HepG2 (cell line): ENCODE measurements at regions not wholly inside any gene's neighbourhood (a gene's known extent, or its start where the extent isn't known, plus 50 kb on each side); places are given as distances from the start of the nearest gene placed in this dataset.
A peak's percentile ranks its signal among the peaks of the same experiment; 100 is the strongest.

Experiments used
- ATAC-seq: fragments of 200-7000 bp; cut with Tn5 transposase; 3 replicates; pipeline ENCODE4 v1.9.1; 2020; ENCODE audit warnings: mild to moderate bottlenecking, moderate library complexity
- BruUV-seq: library from RNA; stranded (reverse); fragments of 400-500 nt; replicated peaks from 2 replicates; lab custom pipeline; 2021; lab: Mats Ljungman, UMichigan
- CTCF ChIA-PET: fragments of 300-600 bp; formaldehyde crosslinking; extraction: SDS; loops from one replicate; lab custom pipeline; 2021; ENCODE audit warnings: low total read pairs, inconsistent platforms, low intra/inter-chr PET ratio; lab: Yijun Ruan, JAX
- POLR2A ChIA-PET: fragments of 350-600 bp; sonication (Branson Sonifier 250); formaldehyde crosslinking; loops from one replicate; lab custom pipeline; 2020; ENCODE audit warnings: antibody characterized with exemption, inconsistent platforms; lab: Yijun Ruan, JAX
- DNase-seq: peaks from one replicate; pipeline ENCODE4 v3.0.0-alpha.2; 2015; ENCODE audit warnings: low spot score
- FAIRE-seq: peaks from 3 replicates; lab custom pipeline; 2011; peaks lifted over from hg19 to GRCh38; lab: Jason Lieb, UNC
- H2AFZ ChIP-seq: one replicate; pipeline ENCODE4 v1.6.1; 2011; ENCODE audit warnings: low read length, inconsistent platforms
- H3K27ac ChIP-seq: fragments of 300-600 bp; 3 replicates; pipeline ENCODE4 v1.8.0; 2011; ENCODE audit warnings: mixed run types, mild to moderate bottlenecking, mixed read lengths, low read length, inconsistent platforms; ENCODE audit not compliant: insufficient read depth; ENCODE audit errors: extremely low read length
- H3K27me3 ChIP-seq, 2 experiments: fragments of 200-600 bp in 1 of 2; 2 replicates in 1 of 2; 3 replicates in 1 of 2; pipeline versions ENCODE4 v1.6.0 to v1.8.0; 2011; ENCODE audit warnings: low read length in 2 of 2, mild to moderate bottlenecking in 2 of 2, moderate library complexity in 2 of 2, inconsistent platforms in 1 of 2; ENCODE audit not compliant: insufficient read depth in 2 of 2, control insufficient read depth in 1 of 2
- H3K36me3 ChIP-seq, 2 experiments: fragments of 200-600 bp in 1 of 2; replicated peaks in 1 of 2; 2 replicates in 1 of 2; 3 replicates in 1 of 2; pipeline versions ENCODE4 v1.5.1 to v1.8.0; 2011; ENCODE audit warnings: low read length in 2 of 2, inconsistent platforms in 1 of 2; ENCODE audit not compliant: insufficient read depth in 2 of 2, control insufficient read depth in 1 of 2
- H3K4me1 ChIP-seq: 2 replicates; pipeline ENCODE4 v1.5.1; 2012; ENCODE audit warnings: low read length, inconsistent platforms; ENCODE audit not compliant: insufficient read depth
- H3K4me2 ChIP-seq: 2 replicates; pipeline ENCODE4 v1.6.0; 2011; ENCODE audit warnings: low read depth, low read length, inconsistent platforms
- H3K4me3 ChIP-seq, 3 experiments: fragments of 200-600 bp in 1 of 3; sonication (generic), shearing (Covaris generic) in 1 of 3; replicated peaks in 1 of 3; 2 replicates each; pipeline ENCODE4 v1.5.1; 2011 to 2016; ENCODE audit warnings: low read length in 3 of 3, inconsistent platforms in 2 of 3, low read depth in 2 of 3, mild to moderate bottlenecking in 2 of 3, control low read depth in 1 of 3, mixed read lengths in 1 of 3; ENCODE audit not compliant: insufficient read depth in 1 of 3
- H3K79me2 ChIP-seq: one replicate; pipeline ENCODE4 v1.6.1; 2011; ENCODE audit warnings: low read length, inconsistent platforms; ENCODE audit not compliant: insufficient read depth
- H3K9ac ChIP-seq: 2 replicates; pipeline ENCODE4 v1.6.0; 2011; ENCODE audit warnings: mild to moderate bottlenecking, low read depth, low read length, inconsistent platforms; ENCODE audit not compliant: insufficient read depth
- H3K9me3 ChIP-seq: 2 replicates; pipeline ENCODE4 v1.5.1; 2012; ENCODE audit warnings: mild to moderate bottlenecking, low read length
- H4K20me1 ChIP-seq: 2 replicates; pipeline ENCODE4 v1.6.0; 2011; ENCODE audit warnings: inconsistent platforms, mild to moderate bottlenecking, low read length, moderate library complexity; ENCODE audit not compliant: insufficient read depth
- ATF7 ChIP-seq, 2 experiments: fragments of 450-650 bp in 1 of 2; sonication (generic) in 1 of 2; formaldehyde crosslinking in 1 of 2; IDR thresholded peaks; 2 replicates each; pipeline versions ENCODE4 v1.4.0 to v1.6.1; 2016 to 2020; ENCODE audit warnings: antibody characterized with exemption in 1 of 2, mild to moderate bottlenecking in 1 of 2, missing genetic modification reagents in 1 of 2
- ATRX ChIP-seq: sonication (generic); formaldehyde crosslinking; IDR thresholded peaks from 2 replicates; pipeline ENCODE4 v1.4.0; 2020; ENCODE audit warnings: missing genetic modification reagents, borderline replicate concordance
- CREB3 ChIP-seq: sonication (generic); formaldehyde crosslinking; IDR thresholded peaks from 2 replicates; pipeline ENCODE4 v1.5.0; 2020; ENCODE audit warnings: missing genetic modification reagents
- GLMP ChIP-seq: sonication (generic); formaldehyde crosslinking; IDR thresholded peaks from 2 replicates; pipeline ENCODE4 v1.9.0; 2021; ENCODE audit warnings: missing genetic modification reagents, mild to moderate bottlenecking, borderline replicate concordance
- MXI1 ChIP-seq: IDR thresholded peaks from 3 replicates; pipeline ENCODE4 v1.6.1; 2012; ENCODE audit warnings: low read depth, low read length, inconsistent platforms, borderline replicate concordance
- SETDB1 ChIP-seq: sonication (generic); formaldehyde crosslinking; IDR thresholded peaks from 2 replicates; pipeline ENCODE4 v1.5.1; 2020; ENCODE audit warnings: missing genetic modification reagents, mild to moderate bottlenecking, borderline replicate concordance
- ZNF263 ChIP-seq: sonication (generic); formaldehyde crosslinking; IDR thresholded peaks from 2 replicates; pipeline ENCODE4 v1.4.0; 2020; ENCODE audit warnings: missing genetic modification reagents
- ZNF460 ChIP-seq: sonication (generic); formaldehyde crosslinking; IDR thresholded peaks from 2 replicates; pipeline ENCODE4 v1.5.1; 2020; ENCODE audit warnings: missing genetic modification reagents, mild to moderate bottlenecking, borderline replicate concordance
- ZNF550 ChIP-seq: sonication (generic); formaldehyde crosslinking; IDR thresholded peaks from 2 replicates; pipeline ENCODE4 v1.4.0; 2020; ENCODE audit warnings: mild to moderate bottlenecking, missing genetic modification reagents, borderline replicate concordance
- ZNF562 ChIP-seq: sonication (generic); formaldehyde crosslinking; IDR thresholded peaks from 2 replicates; pipeline ENCODE4 v1.8.0; 2022; ENCODE audit warnings: missing genetic modification reagents, borderline replicate concordance
- ZNF746 ChIP-seq: sonication (generic); formaldehyde crosslinking; IDR thresholded peaks from 2 replicates; pipeline ENCODE4 v1.8.0; 2022; ENCODE audit warnings: mild to moderate bottlenecking, missing genetic modification reagents
- WGBS: methylation state at CpG from one replicate; pipeline ENCODE4 v1.1.6; 2017; ENCODE audit warnings: low lambda C conversion rate; 5-methylcytosine and 5-hydroxymethylcytosine counted together
- in situ Hi-C: cut with HindIII; loops from 2 replicates; pipeline ENCODE4 v1.10.0; 2017; ENCODE audit warnings: low pct_unique_long_range_greater_than_20kb; ENCODE audit not compliant: extremely low pct_ligation_motif_present
- intact Hi-C: fragments of 100-400 bp; cut with micrococcal nuclease; formaldehyde crosslinking; loops from one replicate; pipeline ENCODE4 v1.10.0; 2022; ENCODE audit not compliant: unreplicated experiment
- TF ChIP-seq, protein P1 (sequence below): sonication (generic); formaldehyde crosslinking; IDR thresholded peaks from 2 replicates; pipeline ENCODE4 v1.8.1; 2022; ENCODE audit warnings: mild to moderate bottlenecking, missing genetic modification reagents

DNA sequence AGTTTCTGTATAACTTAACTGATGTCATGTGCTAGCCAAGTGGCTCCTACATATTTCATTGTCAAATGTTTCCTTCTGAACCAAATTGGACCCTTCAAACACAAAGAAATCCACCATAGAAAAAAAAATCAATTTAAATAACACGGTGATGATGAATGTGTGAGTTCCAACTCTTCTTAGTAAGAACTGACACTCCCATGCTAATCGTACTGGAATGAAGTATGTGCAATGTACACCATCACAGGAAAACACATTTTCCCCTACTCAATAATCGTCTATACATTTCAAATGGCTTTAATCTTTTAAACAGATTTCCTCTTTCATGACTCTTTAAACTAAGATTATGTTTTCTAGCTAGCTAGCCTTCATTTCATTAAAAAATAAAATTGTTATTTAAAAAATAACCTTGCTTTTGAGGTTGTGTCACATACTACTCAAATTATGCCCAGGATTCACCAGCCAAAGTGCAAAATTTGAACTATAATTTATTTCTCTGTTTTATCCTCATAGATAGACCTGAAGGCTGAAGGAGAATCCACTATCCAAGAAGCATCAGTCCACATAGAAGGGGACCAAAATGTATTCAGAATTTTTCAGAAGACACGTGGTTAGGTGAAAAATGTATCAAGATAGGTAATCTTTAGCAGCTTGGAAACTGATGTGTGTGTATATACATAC, 131.0 kb upstream of the ITGA1 start:
- in situ Hi-C loops: loop anchor here (10.0 to 25.0 kb wide), 3 partner anchors 644 to 1692 kb away; partner anchors contain the start of gene ISL1
- CTCF ChIA-PET: interaction anchor here (1.0 to 2.2 kb wide), 3 partner anchors 259 to 1698 kb away, joined by 5 to 7 read pairs (median 6); no protein-coding TSS in a partner anchor

More for the DNA sequence above, 131.0 kb upstream of the ITGA1 start:
- ATAC-seq (no peak), DNase-seq (no peak), FAIRE-seq (no peak)
- Histone ChIP-seq H3K27me3 (no peaks in the 10 kb centered on the region), H3K4me2 (no peak overlapping the region), H3K9ac (no peak overlapping the region), H3K4me3 (no peak overlapping the region), H2AFZ (peak overlapping the region; percentile 50), H4K20me1 (no peaks in the 10 kb centered on the region), H3K9me3 (no peaks in the 10 kb centered on the region), H3K79me2 (no peaks in the 10 kb centered on the region), H3K36me3 (no peaks in the 10 kb centered on the region), H3K4me1 (no peaks in the 10 kb centered on the region), H3K27ac (no peak overlapping the region)
- no TSS peak for BruUV-seq
- TF ChIP-seq ZNF562: no peak
- TF ChIP-seq SETDB1: no peak
- no peak for TF ChIP-seq GLMP (CRISPR knock-in tag)
- TF ChIP-seq ZNF550: no peak
- no peak for TF ChIP-seq CREB3 (CRISPR knock-in tag)
- TF ChIP-seq ATRX: no peak
- TF ChIP-seq ZNF460: no peak
- TF ChIP-seq MXI1: no peak
- TF ChIP-seq ZNF746 (CRISPR knock-in tag): no peak
- TF ChIP-seq, protein P1, sequence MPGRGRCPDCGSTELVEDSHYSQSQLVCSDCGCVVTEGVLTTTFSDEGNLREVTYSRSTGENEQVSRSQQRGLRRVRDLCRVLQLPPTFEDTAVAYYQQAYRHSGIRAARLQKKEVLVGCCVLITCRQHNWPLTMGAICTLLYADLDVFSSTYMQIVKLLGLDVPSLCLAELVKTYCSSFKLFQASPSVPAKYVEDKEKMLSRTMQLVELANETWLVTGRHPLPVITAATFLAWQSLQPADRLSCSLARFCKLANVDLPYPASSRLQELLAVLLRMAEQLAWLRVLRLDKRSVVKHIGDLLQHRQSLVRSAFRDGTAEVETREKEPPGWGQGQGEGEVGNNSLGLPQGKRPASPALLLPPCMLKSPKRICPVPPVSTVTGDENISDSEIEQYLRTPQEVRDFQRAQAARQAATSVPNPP (CRISPR knock-in tag): no peak
- TF ChIP-seq ZNF263: no peak
- no peak for TF ChIP-seq ATF7 (IDR thresholded peaks at IDR 0.05)
- TF ChIP-seq ATF7 (CRISPR knock-in tag; IDR thresholded peaks at IDR 0.05): no peak
- WGBS: under 1% methylated on average over 4 of the region's 4 CpGs
- POLR2A ChIA-PET: no interaction called here
- intact Hi-C loops: loop anchor here (2.0 kb wide), 1 partner anchor 1698 kb away; no protein-coding TSS in a partner anchor
